Right lobe of liver (tissue), 4 donors: ENCODE measurements at regions not wholly inside any gene's neighbourhood (a gene's known extent, or its start where the extent isn't known, plus 50 kb on each side); places are given as distances from the start of the nearest gene placed in this dataset.

Experiments used
- CTCF ChIP-seq, 4 donors: fragments of 200-600 bp in 3 of 4; fragments of 450-650 bp in 1 of 4; IDR thresholded peaks; one replicate each; pipeline versions ENCODE4 v1.5.1 to v1.8.0; 2016 to 2022; ENCODE audit warnings: antibody characterized with exemption in 4 of 4, mild to moderate bottlenecking in 2 of 4
- POLR2A ChIP-seq: fragments of 450-650 bp; IDR thresholded peaks from one replicate; pipeline ENCODE4 v1.6.1; 2017; ENCODE audit warnings: antibody characterized with exemption, mild to moderate bottlenecking
- donor health status: DM: no; HTN: no; CAD: no.
- donor health status: DM: no; HTN: no; CAD: no.
- donor health status: DM: no; HTN: yes; CAD: no.

- TF ChIP-seq CTCF (IDR thresholded peaks at IDR 0.05) = no peak
- TF ChIP-seq POLR2A = no peak
Observed at GRCh38 chr6:67501755-67502154, 1133.3 kb upstream of the ADGRB3 start.
